ENCODE measurements at regions not wholly inside any gene's neighbourhood (a gene's known extent, or its start where the extent isn't known, plus 50 kb on each side); places are given as distances from the start of the nearest gene placed in this dataset.
"Not testable (repeated sequence)": the region's sequence is repeated elsewhere in the genome, so short reads cannot be mapped to it uniquely, and the experiment has no call there.

DNA sequence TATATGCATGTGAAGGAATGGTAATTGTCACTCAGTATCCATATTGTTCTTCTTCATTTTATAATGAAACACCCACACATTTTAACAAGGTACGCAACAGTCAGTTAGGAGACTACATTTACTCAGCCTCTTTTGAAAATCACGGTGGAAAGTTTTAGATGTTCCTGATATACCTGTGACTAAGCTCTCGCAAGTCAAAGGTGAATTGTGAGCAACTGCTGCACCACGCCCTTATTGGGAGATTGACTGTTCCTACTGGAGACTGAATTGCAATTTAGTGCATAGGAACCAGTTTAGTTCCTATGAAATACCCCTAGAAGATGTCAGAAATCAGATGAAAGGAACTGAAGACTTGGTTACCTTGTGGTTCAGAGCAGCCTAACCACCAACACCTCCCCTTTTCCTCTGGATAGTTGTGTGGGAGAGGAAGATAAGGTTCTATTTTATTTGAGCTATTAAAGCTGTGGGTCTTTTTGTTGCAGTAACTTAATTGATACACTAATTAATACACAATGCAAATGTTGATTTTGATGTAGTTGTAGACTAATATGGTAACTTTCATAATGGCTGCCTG, 1280.5 kb upstream of the CDH2 start:
- DNase-seq, result no peak

DNA sequence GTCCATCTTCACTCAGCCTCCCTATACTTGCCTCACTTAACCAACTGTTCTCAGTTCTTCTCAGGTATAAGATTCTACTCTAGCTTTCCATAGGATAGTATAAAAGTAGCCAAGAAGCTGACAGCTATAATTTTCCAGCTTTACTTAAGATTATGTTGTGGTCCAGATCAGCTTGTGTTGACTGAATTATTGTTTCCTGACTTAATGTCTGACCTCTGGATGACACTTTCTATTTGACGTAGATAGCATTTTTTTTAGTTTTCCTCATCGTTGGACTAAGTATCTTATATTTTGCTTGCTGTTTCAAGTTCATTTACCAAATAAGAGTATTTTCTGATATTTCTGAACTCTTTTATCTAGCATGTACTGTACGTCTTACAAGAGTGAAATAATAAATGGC, 1272.5 kb upstream of the CDH2 start:
- DNase-seq, result no peak

DNA sequence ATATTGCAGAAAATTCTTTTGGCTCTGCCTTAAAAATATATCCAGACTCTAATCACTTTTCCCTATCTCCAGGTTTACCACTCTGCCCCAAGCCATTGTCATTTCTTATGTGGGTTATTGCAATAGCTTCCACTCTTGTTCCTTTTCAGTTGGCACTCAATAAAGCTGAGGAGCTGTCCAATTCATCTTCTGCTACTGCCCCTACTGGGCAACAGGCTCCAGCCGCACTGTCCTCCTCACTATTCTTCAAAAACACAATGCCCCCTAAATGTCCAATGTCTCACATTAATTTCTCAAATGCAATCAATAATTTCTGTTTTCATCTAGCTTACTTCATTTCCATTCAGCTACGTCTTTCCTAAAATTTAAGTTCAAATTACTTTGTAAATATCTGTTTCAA, 1262.5 kb upstream of the CDH2 start:
- no peak for DNase-seq

DNA sequence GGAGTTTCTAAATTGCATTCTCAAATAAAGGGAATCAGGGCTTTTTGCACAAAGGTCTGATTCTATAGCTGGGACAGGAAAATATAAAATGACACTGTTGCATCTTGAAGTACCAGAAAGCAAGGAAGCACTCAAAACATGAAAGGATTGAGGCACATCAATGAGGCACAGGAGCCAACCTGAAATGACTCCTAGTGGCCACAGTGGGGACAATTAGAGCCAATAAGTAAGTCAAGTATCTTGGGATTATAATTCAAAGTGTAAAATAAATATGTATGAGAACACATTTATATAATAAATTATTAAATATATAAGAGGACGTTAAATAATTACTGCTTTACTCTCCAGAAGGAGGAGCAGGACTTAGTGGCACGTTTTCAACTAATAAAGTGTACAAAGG, 1259.5 kb upstream of the CDH2 start:
- DNase-seq, result no peak

DNA sequence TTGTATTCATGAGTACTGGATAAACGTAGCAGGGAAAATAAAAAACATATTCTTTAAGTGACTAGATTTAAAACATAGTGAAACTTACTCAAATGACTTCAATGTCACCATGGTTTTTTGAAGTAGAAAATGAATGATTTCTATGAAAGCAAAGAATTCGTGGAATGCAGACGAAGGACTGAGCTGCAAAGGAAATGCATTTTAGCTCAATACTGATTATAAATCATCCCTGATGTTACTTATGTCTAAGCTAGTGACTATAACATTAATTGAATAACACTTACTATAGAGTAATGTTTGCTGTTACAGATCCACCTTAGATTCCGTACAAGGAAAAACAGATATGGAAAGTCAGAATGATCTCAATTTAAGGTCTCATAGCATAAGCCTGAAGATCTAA, 1257.7 kb upstream of the CDH2 start:
- DNase-seq, result no peak

DNA sequence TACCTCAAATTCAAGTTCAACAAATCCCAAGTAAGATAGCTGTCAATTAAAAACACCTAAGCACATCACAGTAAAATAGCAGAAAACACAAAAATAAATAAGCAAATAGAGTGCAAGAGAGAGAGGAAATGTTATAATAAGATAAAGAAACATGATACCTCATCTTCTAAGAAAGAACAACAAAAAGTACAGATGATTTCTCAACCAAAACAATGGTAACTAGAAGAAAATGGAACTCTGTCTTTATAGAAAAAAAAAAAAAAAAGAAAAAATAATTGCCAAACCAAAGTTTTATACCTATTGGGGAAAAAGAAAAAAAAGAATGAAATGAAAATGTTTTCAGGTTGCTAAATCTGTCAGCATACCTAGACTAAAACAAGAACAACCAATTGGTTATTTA, 1253.5 kb upstream of the CDH2 start:
- peak; percentile 1 for DNase-seq

DNA sequence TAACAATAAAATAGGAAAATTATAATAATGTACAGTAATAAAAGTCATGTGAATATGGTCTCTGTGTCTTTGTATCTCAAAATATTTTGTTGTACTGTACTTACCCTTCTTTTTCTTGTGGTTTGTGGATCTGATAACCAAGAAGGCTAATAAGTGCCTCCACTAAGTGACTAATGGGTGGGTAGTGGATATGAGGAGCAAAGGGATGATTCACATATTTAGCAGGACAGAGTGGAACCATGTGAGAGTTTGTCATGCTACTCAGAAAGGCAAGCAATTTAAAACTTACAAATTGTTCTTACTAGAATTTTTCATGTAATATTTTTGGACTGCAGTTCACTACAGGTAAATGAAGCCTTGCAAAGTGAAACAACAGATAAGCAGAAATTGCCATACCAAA, 1241.2 kb upstream of the CDH2 start:
- no peak for DNase-seq

DNA sequence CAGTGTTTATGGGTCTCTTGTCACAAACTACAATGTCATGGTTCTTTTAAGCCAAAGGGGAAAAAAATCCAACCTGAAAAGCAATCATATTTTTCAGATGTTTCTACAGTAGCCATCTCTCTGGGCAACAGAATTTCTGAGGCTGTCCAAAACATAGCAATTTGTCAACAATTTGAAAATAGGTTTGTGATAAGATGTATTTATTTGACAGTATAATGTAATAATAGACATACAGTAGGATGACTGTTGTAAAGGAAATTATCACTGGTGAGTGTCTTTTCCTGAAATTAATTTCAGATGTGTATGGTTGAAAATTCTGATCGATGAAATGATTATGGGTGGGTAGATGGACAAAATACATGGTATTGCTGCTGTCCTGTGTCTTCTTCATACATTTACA, 1230.1 kb upstream of the CDH2 start:
- no peak for DNase-seq

DNA sequence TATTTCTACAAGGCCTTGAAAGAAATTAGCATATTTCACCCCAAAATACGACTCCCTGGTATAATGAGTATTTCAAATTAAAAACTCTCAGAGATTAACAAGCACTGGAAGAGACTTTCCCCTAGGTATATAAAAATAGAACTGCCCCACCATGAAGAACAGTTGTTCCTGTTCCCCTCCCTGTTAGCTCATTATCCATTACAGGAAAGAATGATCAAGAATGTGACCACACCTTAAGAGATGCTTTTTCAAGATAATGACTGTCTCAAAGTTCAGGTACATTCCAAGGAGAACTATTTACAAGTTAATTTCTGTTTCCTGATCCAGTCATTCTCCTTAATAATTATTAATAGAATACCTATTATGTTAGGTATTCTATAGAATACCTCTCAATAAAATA, 1220.6 kb upstream of the CDH2 start:
- DNase-seq, result no peak

DNA sequence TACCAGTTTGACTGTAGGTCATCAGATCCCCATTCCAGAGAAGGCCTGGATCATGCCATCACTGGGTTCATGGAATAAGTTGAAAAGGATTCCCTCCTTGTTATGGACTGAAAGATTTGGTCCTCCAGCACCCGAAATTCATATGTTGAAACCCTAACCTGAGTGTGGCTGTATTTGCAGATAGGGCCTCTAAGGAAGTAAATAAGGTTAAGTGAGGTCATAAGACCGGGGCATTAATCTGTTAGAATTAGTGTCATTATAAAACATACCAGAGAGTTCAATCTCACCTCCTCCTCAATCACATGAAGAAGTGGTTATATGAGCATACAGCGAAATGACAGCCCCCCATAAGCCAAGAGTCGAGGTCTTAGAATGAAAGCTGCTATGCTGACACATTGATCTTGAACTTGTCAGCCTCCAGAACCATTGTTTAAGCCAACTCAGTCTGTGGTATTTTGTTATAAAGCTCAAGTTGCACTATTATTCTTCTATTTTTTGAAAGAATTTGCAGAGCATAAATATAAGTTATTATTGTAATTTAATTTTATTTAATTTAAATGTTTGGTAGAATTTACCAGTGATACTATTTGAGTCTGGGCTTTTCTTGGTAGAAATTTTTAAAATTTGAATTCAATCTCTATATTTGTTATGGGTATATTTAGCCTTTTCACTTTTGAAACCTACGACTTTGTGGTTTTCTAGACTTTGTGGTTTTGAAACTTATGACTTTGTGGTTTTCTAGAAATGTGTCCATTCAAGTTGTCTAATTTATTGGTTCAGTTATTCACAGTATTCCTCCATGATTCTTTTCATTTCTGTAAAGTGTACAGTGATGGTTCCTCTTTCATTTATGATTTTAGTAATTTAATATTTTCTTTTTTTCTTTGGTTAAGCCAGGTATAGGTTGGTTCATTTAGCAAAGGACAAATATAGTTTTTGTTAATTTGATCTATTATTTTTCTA, 1206.7 kb upstream of the CDH2 start:
- peak; percentile 48 for DNase-seq

DNA sequence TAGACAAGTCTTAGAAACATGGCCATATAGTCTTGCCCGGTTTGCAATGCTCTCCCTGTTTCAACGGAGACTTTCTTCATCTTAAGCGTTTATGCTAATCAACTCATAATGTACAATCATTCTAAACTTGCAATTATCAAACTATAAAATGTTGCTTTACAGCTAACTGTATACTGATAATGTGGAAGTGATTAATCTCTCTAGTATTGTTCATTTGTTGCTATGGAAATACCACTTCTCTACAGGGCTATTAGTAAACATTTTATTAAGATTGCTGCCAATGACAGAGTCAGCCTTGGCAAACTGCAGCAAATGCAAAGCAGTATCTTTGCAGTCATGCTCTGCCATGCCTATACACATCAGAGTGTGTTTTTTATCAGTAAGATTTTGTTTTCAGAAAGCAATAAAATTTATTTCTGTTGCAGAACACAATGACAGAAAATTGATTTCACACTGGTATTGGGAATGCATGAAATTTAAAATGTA, 1201.8 kb upstream of the CDH2 start:
- no peak for DNase-seq

DNA sequence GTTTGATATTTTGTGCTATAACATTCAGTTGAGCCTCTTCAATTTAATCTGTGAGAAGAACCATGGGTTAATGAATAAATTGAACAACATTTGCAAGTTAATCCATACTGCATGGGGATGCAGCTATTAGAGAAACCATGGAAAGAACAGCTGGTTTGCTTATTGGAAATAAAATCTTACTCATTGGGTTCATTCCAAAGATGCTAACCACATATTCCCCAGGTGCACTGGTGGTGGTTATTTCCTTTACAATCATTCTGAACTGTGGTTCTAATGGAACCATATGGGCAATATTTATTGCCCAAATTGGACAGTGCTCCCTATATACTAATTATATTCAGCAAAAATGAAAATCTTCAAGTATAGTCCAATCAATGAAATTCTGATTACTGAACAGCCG, 1200.4 kb upstream of the CDH2 start:
- no peak for DNase-seq

DNA sequence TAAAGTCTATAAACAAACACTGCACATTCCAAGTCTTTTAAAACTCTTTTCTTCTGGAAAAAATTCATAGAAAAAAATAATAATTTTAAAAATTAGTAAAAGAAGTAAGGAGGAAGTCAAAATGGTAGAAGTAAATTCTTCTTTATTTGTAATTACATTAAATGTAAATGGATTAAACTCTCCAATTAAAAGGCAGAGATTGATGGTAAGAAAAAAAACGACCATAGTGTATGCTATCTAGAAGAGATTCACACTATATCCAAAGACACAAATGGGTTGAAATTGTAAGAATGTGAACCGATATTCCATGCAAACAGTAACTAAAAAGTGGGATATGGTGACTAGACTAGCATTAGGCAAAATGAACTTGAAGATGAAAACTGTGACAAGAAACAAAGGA, 1196.1 kb upstream of the CDH2 start:
- no peak for DNase-seq

DNA sequence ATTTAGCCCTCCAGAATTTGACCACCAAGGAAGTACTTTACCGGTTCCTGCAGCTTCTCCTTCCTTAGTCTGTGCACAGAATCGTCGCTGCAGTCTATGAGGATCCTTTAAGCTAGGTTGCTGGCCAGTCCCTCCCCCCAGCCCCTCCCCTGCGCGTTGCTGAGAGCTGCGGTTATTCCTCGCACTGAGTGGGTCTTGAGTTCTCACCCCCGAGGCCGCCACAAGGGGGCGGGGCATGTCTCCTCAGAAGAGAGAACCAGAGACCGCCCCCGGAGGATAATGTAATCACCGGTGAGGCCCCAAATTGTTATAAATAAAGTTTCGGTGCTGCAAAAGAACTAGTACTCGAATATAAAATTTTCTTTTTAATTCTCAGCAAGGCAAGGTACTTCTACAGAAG, 1184.9 kb upstream of the CDH2 start:
- DNase-seq, result peak; percentile 2

DNA sequence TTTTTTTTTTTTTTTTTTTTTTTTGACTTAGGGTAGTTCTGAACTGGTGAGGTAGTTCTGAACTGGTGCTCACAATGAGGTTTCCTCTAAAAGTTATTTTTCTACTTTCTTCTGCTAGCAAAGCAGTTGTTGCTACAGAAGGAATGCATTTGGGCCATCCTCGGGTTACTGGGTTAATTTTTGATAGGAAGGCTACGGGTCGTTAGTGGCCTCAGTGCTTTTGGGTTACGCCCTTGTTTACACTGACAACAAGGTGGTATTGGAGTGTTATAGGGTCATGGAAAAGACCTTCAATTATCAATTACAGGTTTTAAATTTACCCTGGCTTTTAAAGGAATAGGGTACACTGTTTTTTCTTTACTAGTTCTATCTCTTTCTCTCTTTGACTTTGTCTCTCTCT, 1183.7 kb upstream of the CDH2 start:
- DNase-seq, result not testable (repeated sequence)

DNA sequence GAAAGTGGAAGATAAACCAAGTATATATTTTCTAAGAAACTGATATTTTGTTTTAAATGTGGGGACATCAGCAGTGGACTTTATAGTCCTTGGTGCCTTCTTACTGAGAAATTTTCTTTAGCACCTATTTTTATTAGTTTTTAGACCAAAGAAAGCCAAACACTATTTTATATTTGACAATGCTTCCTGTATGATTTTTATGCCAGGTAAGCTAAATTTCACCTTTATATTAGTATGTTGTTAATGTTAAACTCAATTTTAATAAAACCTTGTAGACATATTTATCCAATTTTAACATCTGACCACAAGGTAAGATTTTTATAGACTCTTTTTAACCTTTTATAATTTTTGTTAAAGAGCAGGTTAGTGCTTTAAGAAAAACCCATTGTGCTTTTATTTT, 1182.3 kb upstream of the CDH2 start:
- not testable (repeated sequence) for DNase-seq

DNA sequence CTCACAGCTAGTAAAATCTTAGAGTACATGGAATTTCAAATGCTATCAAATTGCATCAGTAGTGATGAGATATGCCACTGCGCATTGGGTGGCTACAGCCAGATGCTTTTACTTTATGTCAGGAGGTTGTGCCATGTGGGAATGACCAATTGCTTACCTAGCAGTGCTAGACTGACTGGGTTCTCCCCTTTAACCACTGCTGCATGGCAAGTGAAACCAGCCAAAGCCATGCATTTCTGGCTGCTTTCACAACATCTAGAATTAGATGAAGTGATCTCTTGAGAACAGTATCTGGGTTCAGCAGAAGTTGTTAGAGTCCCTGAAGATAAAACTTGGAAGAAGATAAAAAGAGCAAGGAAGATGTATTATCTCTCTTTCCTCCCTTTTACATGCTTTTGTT, 1174.2 kb upstream of the CDH2 start:
- no peak for DNase-seq

DNA sequence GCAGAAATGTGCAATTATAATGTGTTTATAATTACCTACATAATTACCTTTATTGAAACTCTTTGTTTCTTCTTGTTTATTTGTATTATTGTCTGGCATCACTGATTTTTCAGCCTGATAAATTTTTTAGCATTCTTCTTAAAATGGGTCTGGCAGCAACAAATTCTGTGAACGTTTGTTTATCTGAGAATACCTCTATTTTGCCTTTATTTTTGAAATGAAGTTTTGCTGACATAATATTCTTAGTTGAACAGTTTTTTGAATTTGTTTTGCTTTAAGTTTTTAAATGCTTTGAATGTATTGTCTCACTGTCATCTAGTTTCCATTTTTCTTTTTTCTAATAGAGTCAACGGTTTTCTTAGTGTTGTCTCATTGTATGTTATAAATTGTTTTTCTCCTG, 1152.0 kb upstream of the CDH2 start:
- DNase-seq, result no peak

DNA sequence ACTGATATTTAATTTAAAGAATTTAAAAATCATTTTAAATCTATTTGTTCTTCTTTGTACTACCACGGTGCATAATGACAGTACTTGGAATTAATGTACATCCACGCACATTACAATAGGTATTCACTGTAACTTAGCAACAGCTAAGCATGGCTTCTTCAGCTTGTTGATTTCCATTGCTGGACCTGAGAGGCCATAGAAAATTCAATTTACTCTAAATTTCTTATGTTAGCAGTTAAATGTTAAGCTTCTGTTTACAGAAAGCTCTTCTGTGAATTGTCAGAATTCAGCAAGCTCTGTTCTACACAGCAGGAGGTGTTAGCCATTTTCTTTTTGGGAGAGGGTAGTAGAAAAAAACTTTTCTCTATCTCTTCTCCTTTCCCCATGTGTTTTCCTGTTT, 1149.3 kb upstream of the CDH2 start:
- no peak for DNase-seq

DNA sequence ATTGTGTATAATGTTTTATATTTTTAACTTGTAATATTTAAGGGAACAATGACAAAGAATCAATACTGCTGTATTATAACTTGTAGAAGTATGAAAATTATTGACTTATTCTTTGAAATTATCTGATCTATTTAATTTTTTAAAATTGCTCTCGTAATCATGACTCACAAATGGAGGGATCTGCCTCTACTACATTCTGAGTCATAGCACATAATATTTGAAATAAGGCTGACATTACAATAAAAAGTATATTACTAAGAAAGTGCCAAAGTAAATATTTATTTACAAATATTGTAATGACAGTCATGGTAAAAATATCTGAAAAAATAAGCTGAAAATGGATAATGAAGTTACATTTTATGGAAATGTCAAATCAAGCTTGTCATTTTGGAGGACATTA, 1144.6 kb upstream of the CDH2 start:
- no peak for DNase-seq

DNA sequence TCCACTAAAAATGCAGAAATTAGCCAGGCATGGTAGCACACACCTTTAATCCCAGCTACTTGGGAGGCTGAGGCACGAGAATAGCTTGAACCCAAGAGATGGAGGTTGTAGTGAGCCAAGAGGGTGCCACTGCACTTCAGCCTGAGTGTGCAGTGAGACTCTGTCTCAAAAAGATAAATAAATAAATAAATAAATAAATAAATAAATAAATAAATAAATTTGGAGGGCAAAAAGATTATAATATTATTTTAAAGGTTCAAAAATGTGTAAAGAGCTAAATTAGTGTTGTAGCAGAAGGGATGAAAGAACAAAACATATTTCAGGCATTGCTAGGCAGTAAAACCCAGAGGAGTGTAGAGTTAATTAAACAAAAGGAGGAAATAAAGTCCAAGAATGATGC, 1136.4 kb upstream of the CDH2 start:
- no peak for DNase-seq

DNA sequence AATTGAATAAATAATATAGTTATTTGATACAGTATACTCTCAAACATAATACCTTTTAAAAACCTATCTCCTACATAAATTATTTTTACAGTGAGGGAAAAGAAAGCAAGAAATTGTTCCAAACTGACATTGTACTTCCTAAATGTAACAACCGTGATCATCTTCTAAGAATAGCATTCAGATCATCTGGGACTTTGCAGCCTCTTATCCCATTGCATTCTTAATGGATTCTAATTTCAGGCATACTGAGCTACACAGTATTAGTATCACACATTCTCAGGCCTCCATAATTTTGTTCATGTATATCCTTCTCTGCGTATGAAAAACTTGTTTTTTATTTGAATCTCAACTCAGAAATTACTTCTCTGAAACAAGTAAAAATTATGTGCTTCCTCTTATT, 1134.7 kb upstream of the CDH2 start:
- no peak for DNase-seq

DNA sequence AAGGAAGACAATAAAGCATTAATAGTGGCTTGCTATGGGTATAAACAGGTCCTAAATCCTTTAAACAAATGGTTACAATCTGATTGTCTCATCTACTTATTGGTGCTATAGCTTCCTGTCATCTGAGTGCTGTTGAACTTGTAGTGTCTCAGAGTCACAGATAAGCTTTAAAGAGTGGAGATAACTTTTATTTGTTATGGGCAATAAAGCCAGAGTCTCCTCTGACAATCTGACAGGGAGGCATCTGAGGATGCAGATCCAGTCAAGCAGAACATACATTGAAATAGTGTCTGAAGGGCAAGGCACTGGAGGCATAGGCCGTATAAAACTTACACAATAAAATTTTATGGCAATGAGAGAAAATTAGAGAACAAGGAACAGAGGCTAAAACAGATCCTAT, 1132.4 kb upstream of the CDH2 start:
- no peak for DNase-seq

DNA sequence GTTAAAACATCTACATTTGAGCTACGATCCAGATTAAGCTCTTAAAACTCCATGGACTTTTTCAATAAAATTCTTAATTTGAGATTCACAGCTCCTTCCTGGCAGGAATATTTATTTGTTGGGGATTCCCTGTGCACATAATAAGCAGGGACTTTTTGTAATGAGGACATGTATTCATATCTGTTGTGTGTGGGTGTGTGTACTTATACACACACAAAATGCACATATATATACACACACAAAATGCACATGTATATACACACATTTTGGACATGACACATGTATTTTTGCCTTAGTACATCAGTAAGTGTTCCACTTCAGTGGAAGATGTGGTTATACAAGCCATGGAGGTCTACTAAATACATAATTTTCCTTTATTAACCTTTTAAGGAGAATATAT, 1131.1 kb upstream of the CDH2 start:
- DNase-seq, result no peak

DNA sequence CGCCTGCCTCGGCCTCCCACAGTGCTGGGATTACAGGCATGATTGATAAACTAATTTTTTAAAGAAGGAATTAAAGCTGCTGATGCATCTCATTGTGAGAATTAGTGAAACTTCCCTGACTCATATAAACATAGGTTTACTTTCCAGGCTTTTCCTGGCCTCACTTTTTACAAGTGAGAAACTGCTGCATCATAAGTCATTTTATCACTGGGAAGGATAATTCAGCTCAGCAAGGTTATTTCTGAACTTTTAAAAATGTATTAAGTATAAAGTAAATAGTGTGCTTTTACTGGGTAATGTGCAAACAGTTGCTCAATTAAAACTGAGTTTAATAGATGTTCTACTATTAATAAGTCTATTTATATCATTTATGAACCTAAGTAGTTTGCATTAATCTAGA, 1130.3 kb upstream of the CDH2 start:
- no peak for DNase-seq

All from OCI-M1 (cell line).